IMR-90 (cell line): ENCODE measurements at regions not wholly inside any gene's neighbourhood (a gene's known extent, or its start where the extent isn't known, plus 50 kb on each side); places are given as distances from the start of the nearest gene placed in this dataset.

ENCODE experiments used
- ATAC-seq: fragments of 200-7000 bp; cut with Tn5 transposase; 2 replicates; pipeline ENCODE4 v1.9.1; 2020; ENCODE audit warnings: low read depth, mild to moderate bottlenecking, moderate library complexity
- BruUV-seq: library from RNA; stranded (reverse); fragments of 400-500 nt; replicated peaks from 2 replicates; lab custom pipeline; 2021; lab: Mats Ljungman, UMichigan
- CTCF ChIA-PET: fragments of 300-600 bp; formaldehyde crosslinking; extraction: SDS; loops from one replicate; lab custom pipeline; 2021; ENCODE audit warnings: antibody characterized with exemption; lab: Yijun Ruan, JAX
- POLR2A ChIA-PET: fragments of 300-600 bp; sonication (Branson Sonifier 250); formaldehyde crosslinking; loops from one replicate; lab custom pipeline; 2022; ENCODE audit warnings: antibody characterized with exemption; ENCODE audit not compliant: unreplicated experiment; lab: Charles Lee
- DNase-seq: peaks from one replicate; pipeline ENCODE4 v3.0.0; 2013
- H2AFZ ChIP-seq: replicated peaks from 2 replicates; pipeline ENCODE3; 2013; ENCODE audit warnings: low read length, mild to moderate bottlenecking; ENCODE audit not compliant: poor library complexity
- H2AK5ac ChIP-seq: 2 replicates; pipeline ENCODE4 v1.6.1; 2013; ENCODE audit warnings: low read depth, low read length, inconsistent platforms
- H2AK9ac ChIP-seq: replicated peaks from 2 replicates; pipeline ENCODE3; 2013; ENCODE audit warnings: mild to moderate bottlenecking, low read depth, low read length, moderate library complexity; ENCODE audit not compliant: poor library complexity
- H2BK120ac ChIP-seq: 2 replicates; pipeline ENCODE4 v1.6.1; 2013; ENCODE audit warnings: low read depth, low read length, inconsistent platforms
- H2BK15ac ChIP-seq: 3 replicates; pipeline ENCODE4 v1.6.1; 2013; ENCODE audit warnings: low read depth, low read length, inconsistent platforms
- H2BK20ac ChIP-seq: 2 replicates; pipeline ENCODE4 v1.6.1; 2013; ENCODE audit warnings: low read depth, mild to moderate bottlenecking, inconsistent platforms, low read length, moderate library complexity
- H2BK5ac ChIP-seq: 2 replicates; pipeline ENCODE4 v1.6.1; 2013; ENCODE audit warnings: mild to moderate bottlenecking, low read depth, low read length, inconsistent platforms; ENCODE audit not compliant: poor library complexity, severe bottlenecking
- H3K14ac ChIP-seq: replicated peaks from 2 replicates; pipeline ENCODE4 v1.6.1; 2013; ENCODE audit warnings: low read depth, low read length, inconsistent platforms
- H3K18ac ChIP-seq: 2 replicates; pipeline ENCODE4 v1.6.1; 2013; ENCODE audit warnings: low read depth, low read length, control low read depth
- H3K23ac ChIP-seq: 2 replicates; pipeline ENCODE4 v1.6.1; 2013; ENCODE audit warnings: low read depth, low read length, inconsistent platforms
- H3K27ac ChIP-seq: 2 replicates; pipeline ENCODE4 v1.5.1; 2013; ENCODE audit warnings: mild to moderate bottlenecking, control low read depth, low read length; ENCODE audit not compliant: insufficient read depth
- H3K27me3 ChIP-seq: 2 replicates; pipeline ENCODE4 v1.6.1; 2013; ENCODE audit warnings: low read length; ENCODE audit not compliant: control insufficient read depth, insufficient read depth
- H3K36me3 ChIP-seq: 2 replicates; pipeline ENCODE4 v1.6.1; 2013; ENCODE audit warnings: low read length, mixed read lengths; ENCODE audit not compliant: control insufficient read depth, insufficient read depth
- H3K4ac ChIP-seq: 2 replicates; pipeline ENCODE4 v1.6.1; 2013; ENCODE audit warnings: low read depth, low read length, inconsistent platforms
- H3K4me1 ChIP-seq: 2 replicates; pipeline ENCODE4 v1.6.1; 2013; ENCODE audit warnings: low read length, mixed read lengths; ENCODE audit not compliant: control insufficient read depth, insufficient read depth
- H3K4me2 ChIP-seq: 2 replicates; pipeline ENCODE4 v1.6.1; 2013; ENCODE audit warnings: low read depth, mild to moderate bottlenecking, control low read depth, low read length, moderate library complexity
- H3K4me3 ChIP-seq: 2 replicates; pipeline ENCODE4 v1.5.1; 2013; ENCODE audit warnings: low read depth, mild to moderate bottlenecking, control low read depth, low read length, moderate library complexity; ENCODE audit not compliant: insufficient read depth
- H3K56ac ChIP-seq: 2 replicates; pipeline ENCODE4 v1.6.1; 2013; ENCODE audit warnings: low read length, inconsistent platforms; ENCODE audit not compliant: insufficient read depth; ENCODE audit errors: extremely low read depth
- H3K79me1 ChIP-seq, 2 experiments: 2 replicates each; pipeline ENCODE4 v1.6.1; 2013; ENCODE audit warnings: low read length in 2 of 2, inconsistent platforms in 1 of 2, low read depth in 1 of 2
- H3K9ac ChIP-seq: 2 replicates; pipeline ENCODE4 v1.6.1; 2013; ENCODE audit warnings: low read depth, low read length, control low read depth
- H3K9me1 ChIP-seq: 2 replicates; pipeline ENCODE4 v1.6.1; 2013; ENCODE audit warnings: low read length, inconsistent platforms; ENCODE audit not compliant: insufficient read depth
- H3K9me3 ChIP-seq: 2 replicates; pipeline ENCODE4 v1.6.1; 2013; ENCODE audit warnings: low read length; ENCODE audit not compliant: control insufficient read depth, insufficient read depth
- H4K20me1 ChIP-seq: 2 replicates; pipeline ENCODE4 v1.6.1; 2013; ENCODE audit warnings: low read length, inconsistent platforms; ENCODE audit not compliant: insufficient read depth
- H4K5ac ChIP-seq: 2 replicates; pipeline ENCODE4 v1.6.1; 2013; ENCODE audit warnings: mild to moderate bottlenecking, low read depth, low read length, control low read depth
- H4K8ac ChIP-seq, 2 experiments: 2 replicates each; pipeline ENCODE4 v1.6.1; 2013; ENCODE audit warnings: low read depth in 2 of 2, low read length in 2 of 2, control low read depth in 1 of 2, inconsistent platforms in 1 of 2
- H4K91ac ChIP-seq: 2 replicates; pipeline ENCODE4 v1.6.1; 2013; ENCODE audit warnings: low read depth, low read length, inconsistent platforms; ENCODE audit not compliant: insufficient read depth
- BHLHE40 ChIP-seq: fragments of 150-350 bp; IDR thresholded peaks from 2 replicates; pipeline ENCODE4 v1.6.1; 2016; ENCODE audit warnings: mild to moderate bottlenecking, low read depth, low read length
- CEBPB ChIP-seq: IDR thresholded peaks from 2 replicates; pipeline ENCODE4 v1.6.1; 2012; ENCODE audit warnings: low read depth, low read length, improper control_type of control experiment
- FOS ChIP-seq: fragments of 150-350 bp; IDR thresholded peaks from 2 replicates; pipeline ENCODE4 v1.6.1; 2016; ENCODE audit warnings: low read depth, low read length
- MAFK ChIP-seq: IDR thresholded peaks from 2 replicates; pipeline ENCODE4 v1.6.1; 2012; ENCODE audit warnings: low read depth, low read length, improper control_type of control experiment
- MAZ ChIP-seq: IDR thresholded peaks from 2 replicates; pipeline ENCODE4 v1.6.1; 2012; ENCODE audit warnings: low read depth, mild to moderate bottlenecking, low read length, improper control_type of control experiment, moderate library complexity, borderline replicate concordance
- MXI1 ChIP-seq: IDR thresholded peaks from 2 replicates; pipeline ENCODE4 v1.6.1; 2012; ENCODE audit warnings: low read depth, mild to moderate bottlenecking, low read length, moderate library complexity, borderline replicate concordance
- POLR2A ChIP-seq: IDR thresholded peaks from 2 replicates; pipeline ENCODE4 v1.6.1; 2012; ENCODE audit warnings: mild to moderate bottlenecking, low read depth, low read length
- RAD21 ChIP-seq: IDR thresholded peaks from 2 replicates; pipeline ENCODE4 v1.6.1; 2012; ENCODE audit warnings: low read length, improper control_type of control experiment
- RFX5 ChIP-seq: IDR thresholded peaks from 2 replicates; pipeline ENCODE4 v1.8.0; 2012; ENCODE audit warnings: low read depth, mild to moderate bottlenecking, low read length, moderate library complexity
- USF2 ChIP-seq: fragments of 150-350 bp; IDR thresholded peaks from 2 replicates; pipeline ENCODE4 v1.6.1; 2017; ENCODE audit warnings: mild to moderate bottlenecking, antibody characterized with exemption, low read length, low read depth
- dilution Hi-C: fragments of 300-500 bp; cut with HindIII; formaldehyde crosslinking; loops from one replicate; pipeline ENCODE4 v1.14.3; 2018; ENCODE audit warnings: low sequenced_read_pairs; ENCODE audit not compliant: unreplicated experiment
- in situ Hi-C: fragments of 300-500 bp; cut with MboI; formaldehyde crosslinking; loops from 3 replicates; pipeline ENCODE4 v1.14.3; 2019; ENCODE audit warnings: low sequenced_read_pairs, inconsistent platforms, mixed read lengths
- intact Hi-C: fragments of 100-400 bp; cut with micrococcal nuclease; formaldehyde crosslinking; loops from 2 replicates; pipeline ENCODE4 v1.10.0; 2022
- TF ChIP-seq, protein P1 (sequence below): fragments of 150-350 bp; IDR thresholded peaks from 2 replicates; pipeline ENCODE4 v1.6.1; 2016; ENCODE audit warnings: low read depth, mild to moderate bottlenecking, low read length, moderate library complexity, borderline replicate concordance

DNA sequence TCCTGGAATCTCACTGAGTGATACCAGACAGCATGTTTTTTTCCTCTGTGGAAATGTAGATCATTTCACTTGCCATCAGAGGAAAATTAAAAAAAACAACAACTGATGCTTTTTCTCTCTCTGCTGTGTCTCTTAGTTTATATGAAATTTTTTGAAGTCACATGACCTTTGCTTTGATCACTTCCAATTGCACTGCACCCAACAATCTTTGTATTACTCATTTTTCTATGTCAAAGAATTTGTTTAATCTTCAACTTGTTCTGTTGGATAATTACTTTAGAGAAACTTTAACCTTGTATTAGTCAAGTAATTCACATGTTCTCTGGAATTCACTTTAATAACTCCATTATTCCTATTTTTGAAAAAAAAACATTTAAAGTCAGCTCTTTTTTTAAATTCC, 1452.7 kb upstream of the CDH8 start:
- Histone ChIP-seq H2BK5ac (no peak overlapping the region), H4K91ac (no peak overlapping the region), H2AK5ac (no peak overlapping the region), H3K4me3 (no peak overlapping the region), H3K9me3 (peaks cover 2% of the 10 kb centered on the region; the same call in 1 of the 2 replicates), H4K8ac (no peak overlapping the region), H3K18ac (no peak overlapping the region), H2AK9ac (no peak overlapping the region), H3K4me2 (no peak overlapping the region), H2BK20ac (no peak overlapping the region), H3K27me3 (no peaks in the 10 kb centered on the region), H3K56ac (no peak overlapping the region), H3K14ac (no peak overlapping the region), H4K5ac (no peak overlapping the region), H2BK15ac (no peak overlapping the region), H3K4me1 (no peaks in the 10 kb centered on the region), H3K36me3 (no peaks in the 10 kb centered on the region), H3K27ac (no peak overlapping the region), H3K9me1 (no peaks in the 10 kb centered on the region), H3K23ac (no peak overlapping the region), H2AFZ (no peak overlapping the region), H2BK120ac (no peak overlapping the region), H4K20me1 (no peaks in the 10 kb centered on the region), H3K79me1 (no peaks in the 10 kb centered on the region), H3K4ac (no peak overlapping the region), H3K9ac (no peak overlapping the region)
- no TSS peak for BruUV-seq
- CTCF ChIA-PET, result interaction anchor here (0.6 kb wide), 1 partner anchor 466 kb away, joined by 5 read pairs; no protein-coding TSS in a partner anchor
- in situ Hi-C loops (no loop called here), intact Hi-C loops (no loop called here), dilution Hi-C loops (no loop called here)
- ATAC-seq (no peak), DNase-seq (no peak)
- POLR2A ChIA-PET, result no interaction called here
- TF ChIP-seq BHLHE40 (no peak), MXI1 (no peak), MAZ (no peak), POLR2A (no peak), FOS (no peak), RFX5 (no peak), CEBPB (no peak), MAFK (no peak), RAD21 (no peak), USF2 (no peak; the same call in 1 of the 2 replicates)
- TF ChIP-seq, protein P1, sequence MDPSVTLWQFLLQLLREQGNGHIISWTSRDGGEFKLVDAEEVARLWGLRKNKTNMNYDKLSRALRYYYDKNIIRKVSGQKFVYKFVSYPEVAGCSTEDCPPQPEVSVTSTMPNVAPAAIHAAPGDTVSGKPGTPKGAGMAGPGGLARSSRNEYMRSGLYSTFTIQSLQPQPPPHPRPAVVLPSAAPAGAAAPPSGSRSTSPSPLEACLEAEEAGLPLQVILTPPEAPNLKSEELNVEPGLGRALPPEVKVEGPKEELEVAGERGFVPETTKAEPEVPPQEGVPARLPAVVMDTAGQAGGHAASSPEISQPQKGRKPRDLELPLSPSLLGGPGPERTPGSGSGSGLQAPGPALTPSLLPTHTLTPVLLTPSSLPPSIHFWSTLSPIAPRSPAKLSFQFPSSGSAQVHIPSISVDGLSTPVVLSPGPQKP, result no peak
